GM12878 (cell line): ENCODE measurements at regions not wholly inside any gene's neighbourhood (a gene's known extent, or its start where the extent isn't known, plus 50 kb on each side); places are given as distances from the start of the nearest gene placed in this dataset.
"Not testable (repeated sequence)": the region's sequence is repeated elsewhere in the genome, so short reads cannot be mapped to it uniquely, and the experiment has no call there.

Experiments
- CTCF ChIP-seq, 3 experiments: IDR thresholded peaks in 2 of 3; conservative IDR thresholded peaks in 1 of 3; 2 replicates each; pipeline ENCODE4 v1.5.1; 2011; ENCODE audit warnings: low read depth in 3 of 3, low read length in 3 of 3, mild to moderate bottlenecking in 3 of 3, control low read depth in 2 of 3, moderate library complexity in 2 of 3, inconsistent platforms in 1 of 3, mixed read lengths in 1 of 3; ENCODE audit not compliant: control insufficient read depth in 2 of 3, insufficient read depth in 1 of 3; ENCODE audit errors: extremely low read depth in 1 of 3
- EP300 ChIP-seq, 2 experiments: fragments of 150-350 bp in 1 of 2; IDR thresholded peaks; 2 replicates each; pipeline ENCODE4 v1.6.1; 2011 to 2012; ENCODE audit warnings: low read depth in 2 of 2, low read length in 2 of 2, borderline replicate concordance in 1 of 2, improper control_type of control experiment in 1 of 2, inconsistent platforms in 1 of 2; ENCODE audit not compliant: control insufficient read depth in 1 of 2
- ESRRA ChIP-seq: IDR thresholded peaks from 2 replicates; pipeline ENCODE4 v1.6.1; 2012; ENCODE audit warnings: mild to moderate bottlenecking, low read length, improper control_type of control experiment
- POLR2A ChIP-seq: IDR thresholded peaks from 2 replicates; pipeline ENCODE4 v1.6.1; 2011; ENCODE audit warnings: low read depth, mild to moderate bottlenecking, low read length
- SMC3 ChIP-seq: IDR thresholded peaks from 2 replicates; pipeline ENCODE4 v1.6.1; 2011; ENCODE audit warnings: low read length, improper control_type of control experiment, borderline replicate concordance
- TAF1 ChIP-seq: IDR thresholded peaks from 2 replicates; pipeline ENCODE4 v1.6.1; 2011; ENCODE audit warnings: mild to moderate bottlenecking, low read depth, low read length, borderline replicate concordance
- YY1 ChIP-seq: IDR thresholded peaks from 2 replicates; pipeline ENCODE4 v1.6.1; 2011; ENCODE audit warnings: low read depth, mild to moderate bottlenecking, low read length
- ZBTB4 ChIP-seq: fragments of 450-650 bp; formaldehyde crosslinking; IDR thresholded peaks from 2 replicates; pipeline ENCODE4 v1.4.0; 2022; ENCODE audit warnings: mild to moderate bottlenecking, moderate library complexity

DNA sequence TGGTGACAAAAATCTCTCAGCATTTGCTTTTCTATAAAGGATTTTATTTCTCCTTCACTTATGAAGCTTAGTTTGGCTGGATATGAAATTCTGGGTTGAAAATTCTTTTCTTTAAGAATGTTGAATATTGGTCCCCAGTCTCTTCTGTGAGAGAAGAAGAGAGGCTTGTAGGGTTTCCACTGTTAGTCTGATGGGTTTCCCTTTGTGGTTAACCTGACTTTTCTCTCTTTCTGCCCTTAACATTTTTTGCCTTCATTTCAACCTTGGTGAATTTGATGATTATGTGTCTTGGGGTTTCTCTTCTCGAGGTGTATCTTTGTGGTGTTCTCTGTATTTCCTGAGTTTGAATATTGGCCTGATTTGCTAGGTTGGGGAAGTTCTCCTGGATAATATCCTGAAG is 116.9 kb upstream of the ZEB2 start:
- not testable (repeated sequence) for TF ChIP-seq CTCF (IDR thresholded peaks at IDR 0.05 in 2 of 3, conservative IDR thresholded peaks at IDR 0.05 in 1 of 3; ENCODE audit: control insufficient read depth in 2 of 3, extremely low read depth in 1 of 3, insufficient read depth in 1 of 3, low read depth in 3 of 3, low read length in 3 of 3); ZBTB4 (CRISPR knock-in tag); TAF1; EP300 (IDR thresholded peaks at IDR 0.05; ENCODE audit: borderline replicate concordance in 1 of 2, control insufficient read depth in 1 of 2, low read depth in 2 of 2, low read length in 2 of 2); YY1; SMC3; ESRRA; POLR2A
